OCI-LY7 (cell line): ENCODE measurements at regions not wholly inside any gene's neighbourhood (a gene's known extent, or its start where the extent isn't known, plus 50 kb on each side); places are given as distances from the start of the nearest gene placed in this dataset.

Experiments used
- CTCF ChIP-seq: fragments of 200-600 bp; sonication (generic); conservative IDR thresholded peaks from 2 replicates; pipeline ENCODE4 v1.5.1; 2014; ENCODE audit warnings: mild to moderate bottlenecking, antibody characterized with exemption, low read length, moderate library complexity, mixed read lengths
- EZH2phosphoT487 ChIP-seq: fragments of 200-600 bp; sonication (generic); IDR thresholded peaks from 2 replicates; pipeline ENCODE4 v1.6.1; 2018; ENCODE audit warnings: low read depth, borderline replicate concordance, mild to moderate bottlenecking, mixed run types, antibody characterized with exemption, low read length, moderate library complexity, mixed read lengths

GRCh38 chr17:22460461-22461063, 768.2 kb downstream of the KCNJ18 start:
- no peak for TF ChIP-seq CTCF
- TF ChIP-seq EZH2phosphoT487, result no peak
